ENCODE measurements at regions not wholly inside any gene's neighbourhood (a gene's known extent, or its start where the extent isn't known, plus 50 kb on each side); places are given as distances from the start of the nearest gene placed in this dataset.

GRCh38 chr1:219333626-219334025, 159.9 kb downstream of the LYPLAL1 start:
- H4K91ac ChIP-seq (ENCODE audit: low read length) = no peak overlapping the region
- H3K36me3 ChIP-seq (ENCODE audit: control insufficient read depth in 1 of 2, insufficient read depth in 2 of 2, low read depth in 1 of 2, low read length in 2 of 2) = no peaks in the 10 kb centered on the region
- H3K9me3 ChIP-seq (ENCODE audit: control insufficient read depth, low read length) = no peaks in the 10 kb centered on the region
- H3K27ac ChIP-seq (ENCODE audit: low read length, poor library complexity, severe bottlenecking) = no peak overlapping the region
- H3K4me1 ChIP-seq (ENCODE audit: control insufficient read depth, insufficient read depth, low read depth, low read length) = no peaks in the 10 kb centered on the region
- H2BK12ac ChIP-seq (ENCODE audit: low read length in 2 of 2) = no peak overlapping the region
- no peaks in the 10 kb centered on the region for H3K79me1 ChIP-seq (replicated peaks; ENCODE audit: low read length, poor library complexity, severe bottlenecking)
- no peak overlapping the region for H3K4ac ChIP-seq (ENCODE audit: low read depth in 1 of 2, low read length in 2 of 2)
- no peak overlapping the region for H3K23ac ChIP-seq (ENCODE audit: low read length in 2 of 2)
- no peak overlapping the region for H2BK120ac ChIP-seq (ENCODE audit: low read depth, low read length)
- no peak overlapping the region for H3K9ac ChIP-seq (ENCODE audit: low read length)
- H4K8ac ChIP-seq (ENCODE audit: low read length) = no peak overlapping the region
- H2BK15ac ChIP-seq (ENCODE audit: low read depth, poor library complexity, severe bottlenecking) = no peak overlapping the region
- no peak overlapping the region for H2AK5ac ChIP-seq (ENCODE audit: low read length, severe bottlenecking)
- H2AFZ ChIP-seq (ENCODE audit: low read depth, low read length) = no peak overlapping the region
- no peaks in the 10 kb centered on the region for H3K27me3 ChIP-seq (ENCODE audit: control insufficient read depth in 1 of 2, insufficient read depth in 1 of 2, low read length in 2 of 2)
- no peak overlapping the region for H3K4me3 ChIP-seq (ENCODE audit: insufficient read depth in 1 of 2, low read depth in 1 of 2, low read length in 2 of 2)
- no peak for DNase-seq
- H3K4me2 ChIP-seq (ENCODE audit: low read length, poor library complexity, severe bottlenecking) = no peak overlapping the region
- no peak overlapping the region for H3K18ac ChIP-seq (ENCODE audit: low read depth in 1 of 2, low read length in 2 of 2)
- no peak overlapping the region for H3K14ac ChIP-seq (ENCODE audit: low read length in 2 of 2)
- 88% methylated on average over 1 of the region's 1 CpG for WGBS
- H2BK5ac ChIP-seq (ENCODE audit: low read depth, low read length, poor library complexity, severe bottlenecking) = no peak overlapping the region

DNA sequence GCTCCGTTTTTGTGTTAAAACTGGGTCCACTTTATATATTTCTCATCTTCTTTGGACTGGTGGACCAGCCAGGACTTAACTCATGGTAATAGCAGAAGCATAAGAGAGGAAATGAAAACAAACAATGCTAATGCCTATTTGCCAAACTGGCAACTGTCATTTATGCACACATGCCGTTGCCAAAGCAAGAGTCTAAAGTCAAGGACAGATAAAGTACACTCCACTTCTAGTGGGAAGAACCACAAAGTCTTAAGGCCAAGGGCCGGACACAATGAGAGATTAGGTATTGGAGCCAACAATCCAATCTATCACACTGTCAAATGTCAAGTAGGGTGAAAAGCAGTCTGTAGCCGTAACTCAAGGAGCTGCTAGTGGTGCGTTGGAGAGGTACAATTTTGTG, 157.7 kb downstream of the LYPLAL1 start:
- WGBS = 86% methylated on average over 4 of the region's 5 CpGs
- no peak for DNase-seq
- H3K9me3 ChIP-seq (ENCODE audit: control insufficient read depth, low read length) = peaks cover 7% of the 10 kb centered on the region
- no peak overlapping the region for H3K4me3 ChIP-seq (ENCODE audit: insufficient read depth in 1 of 2, low read depth in 1 of 2, low read length in 2 of 2)
- no peak overlapping the region for H3K23ac ChIP-seq (ENCODE audit: low read length in 2 of 2)
- no peak overlapping the region for H3K4me2 ChIP-seq (ENCODE audit: low read length, poor library complexity, severe bottlenecking)
- H2BK5ac ChIP-seq (ENCODE audit: low read depth, low read length, poor library complexity, severe bottlenecking) = no peak overlapping the region
- no peaks in the 10 kb centered on the region for H3K4me1 ChIP-seq (ENCODE audit: control insufficient read depth, insufficient read depth, low read depth, low read length)
- H2AK5ac ChIP-seq (ENCODE audit: low read length, severe bottlenecking) = no peak overlapping the region
- no peak overlapping the region for H2AFZ ChIP-seq (ENCODE audit: low read depth, low read length)
- H3K18ac ChIP-seq (ENCODE audit: low read depth in 1 of 2, low read length in 2 of 2) = no peak overlapping the region
- H4K91ac ChIP-seq (ENCODE audit: low read length) = no peak overlapping the region
- no peaks in the 10 kb centered on the region for H3K27me3 ChIP-seq (ENCODE audit: control insufficient read depth in 1 of 2, insufficient read depth in 1 of 2, low read length in 2 of 2)
- H2BK120ac ChIP-seq (ENCODE audit: low read depth, low read length) = no peak overlapping the region
- no peaks in the 10 kb centered on the region for H3K79me1 ChIP-seq (replicated peaks; ENCODE audit: low read length, poor library complexity, severe bottlenecking)
- no peak overlapping the region for H3K4ac ChIP-seq (ENCODE audit: low read depth in 1 of 2, low read length in 2 of 2)
- no peak overlapping the region for H2BK15ac ChIP-seq (ENCODE audit: low read depth, poor library complexity, severe bottlenecking)
- H3K9ac ChIP-seq (ENCODE audit: low read length) = no peak overlapping the region
- no peak overlapping the region for H2BK12ac ChIP-seq (ENCODE audit: low read length in 2 of 2)
- no peak overlapping the region for H3K27ac ChIP-seq (ENCODE audit: low read length, poor library complexity, severe bottlenecking)
- H3K14ac ChIP-seq (ENCODE audit: low read length in 2 of 2) = no peak overlapping the region
- H3K36me3 ChIP-seq (ENCODE audit: control insufficient read depth in 1 of 2, insufficient read depth in 2 of 2, low read depth in 1 of 2, low read length in 2 of 2) = no peaks in the 10 kb centered on the region
- H4K8ac ChIP-seq (ENCODE audit: low read length) = no peak overlapping the region

DNA sequence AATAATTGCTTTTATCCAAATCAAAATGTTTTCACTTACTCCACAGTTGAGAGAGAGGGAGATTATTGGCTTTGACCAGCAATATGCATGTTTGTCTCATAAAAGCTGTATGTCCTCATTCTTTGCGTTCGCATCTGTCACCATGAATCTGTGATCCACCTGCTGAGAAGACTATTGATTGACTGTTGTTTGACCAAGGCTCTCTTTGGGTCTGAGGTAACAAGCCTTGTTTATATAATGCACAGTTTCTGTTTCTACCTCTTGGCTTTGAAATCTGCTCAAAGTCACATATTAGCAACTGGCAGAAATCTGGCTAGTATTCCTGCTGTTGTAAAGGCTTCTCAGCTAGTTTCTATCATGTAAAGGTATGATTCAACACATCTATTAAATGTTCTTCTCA, 157.0 kb downstream of the LYPLAL1 start:
- Histone ChIP-seq H2AFZ (ENCODE audit: low read depth, low read length) (no peak overlapping the region), H2BK5ac (ENCODE audit: low read depth, low read length, poor library complexity, severe bottlenecking) (no peak overlapping the region), H3K79me1 (replicated peaks; ENCODE audit: low read length, poor library complexity, severe bottlenecking) (no peaks in the 10 kb centered on the region), H3K4me1 (ENCODE audit: control insufficient read depth, insufficient read depth, low read depth, low read length) (no peaks in the 10 kb centered on the region), H2BK120ac (ENCODE audit: low read depth, low read length) (no peak overlapping the region), H3K9me3 (ENCODE audit: control insufficient read depth, low read length) (peaks cover 7% of the 10 kb centered on the region), H3K4me2 (ENCODE audit: low read length, poor library complexity, severe bottlenecking) (no peak overlapping the region), H3K23ac (ENCODE audit: low read length in 2 of 2) (no peak overlapping the region), H3K4me3 (ENCODE audit: insufficient read depth in 1 of 2, low read depth in 1 of 2, low read length in 2 of 2) (no peak overlapping the region), H3K4ac (ENCODE audit: low read depth in 1 of 2, low read length in 2 of 2) (no peak overlapping the region), H3K36me3 (ENCODE audit: control insufficient read depth in 1 of 2, insufficient read depth in 2 of 2, low read depth in 1 of 2, low read length in 2 of 2) (no peaks in the 10 kb centered on the region), H2BK12ac (ENCODE audit: low read length in 2 of 2) (no peak overlapping the region), H2AK5ac (ENCODE audit: low read length, severe bottlenecking) (no peak overlapping the region), H4K8ac (ENCODE audit: low read length) (no peak overlapping the region), H3K27me3 (ENCODE audit: control insufficient read depth in 1 of 2, insufficient read depth in 1 of 2, low read length in 2 of 2) (no peaks in the 10 kb centered on the region), H3K9ac (ENCODE audit: low read length) (no peak overlapping the region), H3K14ac (ENCODE audit: low read length in 2 of 2) (no peak overlapping the region), H2BK15ac (ENCODE audit: low read depth, poor library complexity, severe bottlenecking) (no peak overlapping the region), H4K91ac (ENCODE audit: low read length) (no peak overlapping the region), H3K27ac (ENCODE audit: low read length, poor library complexity, severe bottlenecking) (no peak overlapping the region), H3K18ac (ENCODE audit: low read depth in 1 of 2, low read length in 2 of 2) (no peak overlapping the region)
- WGBS = 97% methylated on average over 2 of the region's 2 CpGs
- DNase-seq = no peak

DNA sequence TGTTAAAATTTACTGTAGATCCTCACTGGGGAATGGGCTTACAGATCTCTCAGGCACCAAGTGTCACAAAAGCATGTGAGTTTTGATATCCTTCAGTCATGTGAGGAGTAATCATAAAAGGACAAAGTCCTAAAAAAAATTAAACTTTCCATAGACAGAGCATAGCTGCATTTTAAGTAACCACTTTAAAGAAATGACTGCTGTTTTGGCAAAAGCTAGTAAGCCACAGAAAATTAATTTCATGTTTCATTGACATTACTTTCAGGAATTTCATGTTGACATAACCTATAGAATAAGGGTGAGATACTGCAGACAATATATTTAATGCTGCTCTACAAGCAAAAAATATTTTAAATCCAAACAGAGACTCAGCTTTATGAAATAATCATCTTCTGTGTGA, 156.3 kb downstream of the LYPLAL1 start:
- Histone ChIP-seq H3K9me3 (ENCODE audit: control insufficient read depth, low read length) (peaks cover 7% of the 10 kb centered on the region), H3K14ac (ENCODE audit: low read length in 2 of 2) (no peak overlapping the region), H3K36me3 (ENCODE audit: control insufficient read depth in 1 of 2, insufficient read depth in 2 of 2, low read depth in 1 of 2, low read length in 2 of 2) (no peaks in the 10 kb centered on the region), H2BK15ac (ENCODE audit: low read depth, poor library complexity, severe bottlenecking) (no peak overlapping the region), H3K4me3 (ENCODE audit: insufficient read depth in 1 of 2, low read depth in 1 of 2, low read length in 2 of 2) (no peak overlapping the region), H2AFZ (ENCODE audit: low read depth, low read length) (no peak overlapping the region), H4K8ac (ENCODE audit: low read length) (no peak overlapping the region), H3K4ac (ENCODE audit: low read depth in 1 of 2, low read length in 2 of 2) (no peak overlapping the region), H3K18ac (ENCODE audit: low read depth in 1 of 2, low read length in 2 of 2) (no peak overlapping the region), H3K79me1 (replicated peaks; ENCODE audit: low read length, poor library complexity, severe bottlenecking) (no peaks in the 10 kb centered on the region), H3K4me2 (ENCODE audit: low read length, poor library complexity, severe bottlenecking) (no peak overlapping the region), H3K4me1 (ENCODE audit: control insufficient read depth, insufficient read depth, low read depth, low read length) (no peaks in the 10 kb centered on the region), H4K91ac (ENCODE audit: low read length) (no peak overlapping the region), H2BK5ac (ENCODE audit: low read depth, low read length, poor library complexity, severe bottlenecking) (no peak overlapping the region), H2BK12ac (ENCODE audit: low read length in 2 of 2) (no peak overlapping the region), H3K23ac (ENCODE audit: low read length in 2 of 2) (no peak overlapping the region), H3K27me3 (ENCODE audit: control insufficient read depth in 1 of 2, insufficient read depth in 1 of 2, low read length in 2 of 2) (no peaks in the 10 kb centered on the region), H2BK120ac (ENCODE audit: low read depth, low read length) (no peak overlapping the region), H3K27ac (ENCODE audit: low read length, poor library complexity, severe bottlenecking) (peak overlapping the region; percentile 51), H3K9ac (ENCODE audit: low read length) (no peak overlapping the region), H2AK5ac (ENCODE audit: low read length, severe bottlenecking) (no peak overlapping the region)
- no peak for DNase-seq

Data from mesenchymal stem cell (in vitro differentiated cells and primary cell).